MCF 10A (cell line): ENCODE measurements at regions not wholly inside any gene's neighbourhood (a gene's known extent, or its start where the extent isn't known, plus 50 kb on each side); places are given as distances from the start of the nearest gene placed in this dataset.

ENCODE experiments used
- BruUV-seq: library from RNA; stranded (reverse); fragments of 400-500 nt; replicated peaks from 2 replicates; lab custom pipeline; 2021; lab: Mats Ljungman, UMichigan
- CTCF ChIA-PET: fragments of 300-600 bp; sonication (Branson Sonifier 250); formaldehyde crosslinking; extraction: SDS; loops from one replicate; lab custom pipeline; 2021; ENCODE audit warnings: antibody characterized with exemption, inconsistent platforms; lab: Yijun Ruan, JAX
- POLR2A ChIA-PET: fragments of 300-600, 350-650 bp; sonication (Branson Sonifier 250); formaldehyde crosslinking; extraction: SDS; loops from one replicate; lab custom pipeline; 2020; ENCODE audit warnings: antibody characterized with exemption, inconsistent platforms; lab: Yijun Ruan, JAX
- DNase-seq: peaks from one replicate; pipeline ENCODE4 v3.0.0-alpha.2; 2018; ENCODE audit not compliant: unreplicated experiment
- H3K27ac Mint-ChIP-seq: one replicate; pipeline ENCODE4 v1.8.0; 2022; ENCODE audit warnings: mild to moderate bottlenecking, low read depth, mixed read lengths; ENCODE audit not compliant: unreplicated experiment
- H3K27me3 Mint-ChIP-seq: one replicate; pipeline ENCODE4 v1.8.0; 2022; ENCODE audit warnings: mixed read lengths; ENCODE audit not compliant: insufficient read depth, unreplicated experiment
- H3K36me3 Mint-ChIP-seq: one replicate; pipeline ENCODE4 v1.8.0; 2022; ENCODE audit warnings: mild to moderate bottlenecking, moderate library complexity, mixed read lengths; ENCODE audit not compliant: insufficient read depth, unreplicated experiment
- H3K4me1 Mint-ChIP-seq: one replicate; pipeline ENCODE4 v1.8.0; 2022; ENCODE audit warnings: mixed read lengths; ENCODE audit not compliant: insufficient read depth, unreplicated experiment
- H3K4me3 Mint-ChIP-seq: one replicate; pipeline ENCODE4 v1.8.0; 2022; ENCODE audit warnings: mild to moderate bottlenecking, moderate library complexity, mixed read lengths; ENCODE audit not compliant: unreplicated experiment
- H3K9me3 Mint-ChIP-seq: one replicate; pipeline ENCODE4 v1.8.0; 2022; ENCODE audit warnings: mixed read lengths; ENCODE audit not compliant: unreplicated experiment
- CTCF ChIP-seq: fragments of 200-600 bp; IDR thresholded peaks from one replicate; pipeline ENCODE4 v1.8.0; 2022; ENCODE audit warnings: antibody characterized with exemption, mild to moderate bottlenecking; ENCODE audit not compliant: unreplicated experiment
- intact Hi-C: fragments of 100-400 bp; cut with micrococcal nuclease; formaldehyde crosslinking; loops from 2 replicates; pipeline ENCODE4 v1.14.1; 2022

- Mint-ChIP-seq H3K9me3 (peaks cover 5% of the 10 kb centered on the region), H3K4me1 (peaks cover 5% of the 10 kb centered on the region), H3K27ac (no peak overlapping the region), H3K36me3 (no peaks in the 10 kb centered on the region), H3K27me3 (no peaks in the 10 kb centered on the region), H3K4me3 (no peak overlapping the region)
- no TSS peak for BruUV-seq
- intact Hi-C loops: no loop called here
- ChIA-PET CTCF (interaction anchor here (0.6 to 2.8 kb wide), 4 partner anchors 13 to 357 kb away, joined by 3 to 10 read pairs (median 4); partner anchors contain the start of gene RRBP1), POLR2A (interaction anchor here (1.3 to 1.6 kb wide), 2 partner anchors 48 to 114 kb away, joined by 4 read pairs; partner anchors contain the start of gene RRBP1)
- no peak for TF ChIP-seq CTCF
- peak; percentile 43 for DNase-seq
Observed at GRCh38 chr20:17796091-17796563, 96.4 kb downstream of the BANF2 start.

- no peaks in the 10 kb centered on the region for H3K27me3 Mint-ChIP-seq
- DNase-seq: no peak
- POLR2A ChIA-PET: interaction anchor here (0.6 to 1.6 kb wide), 3 partner anchors 48 to 239 kb away, joined by 3 to 4 read pairs (median 4); partner anchors contain the start of gene RRBP1
- H3K4me3 Mint-ChIP-seq: no peak overlapping the region
- no peaks in the 10 kb centered on the region for H3K36me3 Mint-ChIP-seq
- no peak overlapping the region for H3K27ac Mint-ChIP-seq
- no TSS peak for BruUV-seq
- peaks cover 5% of the 10 kb centered on the region for H3K4me1 Mint-ChIP-seq
- CTCF ChIA-PET: interaction anchor here (0.6 to 2.8 kb wide), 4 partner anchors 12 to 357 kb away, joined by 3 to 10 read pairs (median 4); partner anchors contain the start of gene RRBP1
- intact Hi-C loops: no loop called here
- no peak for TF ChIP-seq CTCF
- H3K9me3 Mint-ChIP-seq: peaks cover 5% of the 10 kb centered on the region
Observed at GRCh38 chr20:17795501-17796071, 95.8 kb downstream of the BANF2 start.

- intact Hi-C loops: no loop called here
- H3K27ac Mint-ChIP-seq: no peak overlapping the region
- H3K9me3 Mint-ChIP-seq: peaks cover 5% of the 10 kb centered on the region
- no peak for DNase-seq
- ChIA-PET CTCF (interaction anchor here (0.5 to 2.8 kb wide), 4 partner anchors 10 to 113 kb away, joined by 3 to 10 read pairs (median 4); partner anchors contain the start of gene RRBP1), POLR2A (interaction anchor here (1.3 to 1.6 kb wide), 2 partner anchors 47 to 113 kb away, joined by 4 read pairs; partner anchors contain the start of gene RRBP1)
- peaks cover 5% of the 10 kb centered on the region for H3K4me1 Mint-ChIP-seq
- H3K27me3 Mint-ChIP-seq: no peaks in the 10 kb centered on the region
- no peaks in the 10 kb centered on the region for H3K36me3 Mint-ChIP-seq
- BruUV-seq: no TSS peak
- no peak overlapping the region for H3K4me3 Mint-ChIP-seq
- no peak for TF ChIP-seq CTCF
Observed at GRCh38 chr20:17795003-17795402, 95.2 kb downstream of the BANF2 start.

GRCh38 chr20:17794400-17794799 lies 94.6 kb downstream of the BANF2 start:
- TF ChIP-seq CTCF: no peak
- H3K36me3 Mint-ChIP-seq: no peaks in the 10 kb centered on the region
- DNase-seq: no peak
- peaks cover 5% of the 10 kb centered on the region for H3K9me3 Mint-ChIP-seq
- H3K4me3 Mint-ChIP-seq: no peak overlapping the region
- POLR2A ChIA-PET: no interaction called here
- no TSS peak for BruUV-seq
- no peaks in the 10 kb centered on the region for H3K27me3 Mint-ChIP-seq
- no peak overlapping the region for H3K27ac Mint-ChIP-seq
- peaks cover 5% of the 10 kb centered on the region for H3K4me1 Mint-ChIP-seq
- intact Hi-C loops: no loop called here
- CTCF ChIA-PET: interaction anchor here (1.6 kb wide), 1 partner anchor 11 kb away, joined by 3 read pairs; no protein-coding TSS in a partner anchor
